H9 (cell line): ENCODE measurements at regions not wholly inside any gene's neighbourhood (a gene's known extent, or its start where the extent isn't known, plus 50 kb on each side); places are given as distances from the start of the nearest gene placed in this dataset.

Source experiments
- DNase-seq: peaks from one replicate; pipeline ENCODE4 v3.0.0-alpha.2; 2017
- H2AFZ ChIP-seq: one replicate; pipeline ENCODE4 v1.6.1; 2013; ENCODE audit warnings: mild to moderate bottlenecking, low read length, control low read depth, moderate library complexity
- H2AK5ac ChIP-seq: 2 replicates; pipeline ENCODE4 v1.6.1; 2013; ENCODE audit warnings: low read length, control low read depth, mixed read lengths; ENCODE audit not compliant: insufficient read length
- H2BK120ac ChIP-seq: one replicate; pipeline ENCODE4 v1.6.1; 2013; ENCODE audit warnings: low read depth, mild to moderate bottlenecking, low read length, control low read depth, inconsistent platforms; ENCODE audit not compliant: poor library complexity, severe bottlenecking
- H2BK12ac ChIP-seq: 2 replicates; pipeline ENCODE4 v1.6.1; 2013; ENCODE audit warnings: low read length, control low read depth, mixed read lengths, low read depth; ENCODE audit not compliant: insufficient read length
- H2BK15ac ChIP-seq: 2 replicates; pipeline ENCODE4 v1.6.1; 2013; ENCODE audit warnings: low read depth, low read length, control low read depth
- H2BK20ac ChIP-seq: one replicate; pipeline ENCODE4 v1.6.1; 2013; ENCODE audit warnings: low read depth, mild to moderate bottlenecking, low read length, control low read depth, inconsistent platforms; ENCODE audit not compliant: poor library complexity, severe bottlenecking
- H2BK5ac ChIP-seq: 2 replicates; pipeline ENCODE4 v1.6.1; 2013; ENCODE audit warnings: low read length, control low read depth, mixed read lengths; ENCODE audit not compliant: insufficient read length
- H3K14ac ChIP-seq: 2 replicates; pipeline ENCODE4 v1.6.1; 2013; ENCODE audit warnings: low read length, control low read depth; ENCODE audit not compliant: insufficient read depth
- H3K18ac ChIP-seq: 2 replicates; pipeline ENCODE4 v1.6.1; 2013; ENCODE audit warnings: low read depth, mild to moderate bottlenecking, mixed read lengths, low read length, control low read depth; ENCODE audit not compliant: insufficient read length
- H3K23ac ChIP-seq: 2 replicates; pipeline ENCODE4 v1.6.1; 2013; ENCODE audit warnings: low read length, control low read depth, mixed read lengths, low read depth; ENCODE audit not compliant: insufficient read length
- H3K23me2 ChIP-seq: 2 replicates; pipeline ENCODE4 v1.6.1; 2013; ENCODE audit warnings: low read depth, mild to moderate bottlenecking, mixed read lengths, low read length, control low read depth; ENCODE audit not compliant: insufficient read length, poor library complexity, severe bottlenecking
- H3K27ac ChIP-seq: 2 replicates; pipeline ENCODE4 v1.5.1; 2013; ENCODE audit warnings: low read length, control low read depth, mixed read lengths, low read depth; ENCODE audit not compliant: insufficient read length
- H3K27me3 ChIP-seq: 2 replicates; pipeline ENCODE4 v1.6.1; 2013; ENCODE audit warnings: low read length, control low read depth, inconsistent platforms; ENCODE audit not compliant: insufficient read depth
- H3K4ac ChIP-seq: 2 replicates; pipeline ENCODE4 v1.6.1; 2013; ENCODE audit warnings: low read depth, mild to moderate bottlenecking, control low read depth, inconsistent platforms, low read length, moderate library complexity
- H3K4me1 ChIP-seq: 2 replicates; pipeline ENCODE4 v1.6.1; 2013; ENCODE audit warnings: low read length, control low read depth, inconsistent platforms; ENCODE audit not compliant: insufficient read depth
- H3K4me2 ChIP-seq: 2 replicates; pipeline ENCODE4 v1.6.1; 2013; ENCODE audit warnings: low read length, control low read depth, mixed read lengths; ENCODE audit not compliant: insufficient read length, insufficient read depth
- H3K56ac ChIP-seq: 2 replicates; pipeline ENCODE4 v1.6.1; 2013; ENCODE audit warnings: low read depth, mild to moderate bottlenecking, mixed read lengths, low read length, control low read depth; ENCODE audit not compliant: insufficient read length
- H3K79me1 ChIP-seq: 2 replicates; pipeline ENCODE4 v1.6.1; 2013; ENCODE audit warnings: low read depth, mild to moderate bottlenecking, moderate library complexity, low read length, control low read depth, inconsistent platforms; ENCODE audit not compliant: insufficient read depth, poor library complexity, severe bottlenecking
- H3K79me2 ChIP-seq: 2 replicates; pipeline ENCODE4 v1.6.1; 2013; ENCODE audit warnings: low read length, control low read depth, inconsistent platforms; ENCODE audit not compliant: insufficient read depth
- H3K9ac ChIP-seq: 2 replicates; pipeline ENCODE4 v1.6.1; 2013; ENCODE audit warnings: low read length, control low read depth, mixed read lengths; ENCODE audit not compliant: insufficient read length; ENCODE audit errors: extremely low read depth
- H3K9me3 ChIP-seq: one replicate; pipeline ENCODE4 v1.6.1; 2013; ENCODE audit warnings: low read depth, low read length, inconsistent platforms; ENCODE audit not compliant: control insufficient read depth
- H3T11ph ChIP-seq: one replicate; pipeline ENCODE4 v1.6.1; 2013; ENCODE audit warnings: mild to moderate bottlenecking, low read length, control low read depth, inconsistent platforms
- H4K20me1 ChIP-seq: one replicate; pipeline ENCODE4 v1.6.1; 2013; ENCODE audit not compliant: control insufficient read depth, insufficient read length, insufficient read depth
- H4K5ac ChIP-seq: 2 replicates; pipeline ENCODE4 v1.6.1; 2013; ENCODE audit warnings: low read depth, mild to moderate bottlenecking, mixed read lengths, low read length, control low read depth; ENCODE audit not compliant: insufficient read length
- H4K8ac ChIP-seq: replicated peaks from 2 replicates; pipeline ENCODE4 v1.6.1; 2013; ENCODE audit warnings: low read length, control low read depth, mixed read lengths, low read depth; ENCODE audit not compliant: insufficient read length
- H4K91ac ChIP-seq: 2 replicates; pipeline ENCODE4 v1.6.1; 2013; ENCODE audit warnings: low read depth, mild to moderate bottlenecking, moderate library complexity, mixed read lengths, low read length, control low read depth; ENCODE audit not compliant: insufficient read length
- H3K27ac Mint-ChIP-seq, 3 experiments: 2 replicates in 2 of 3; 3 replicates in 1 of 3; pipeline ENCODE4 v1.8.0; 2020 to 2021; ENCODE audit warnings: mixed read lengths in 3 of 3, mild to moderate bottlenecking in 1 of 3, moderate library complexity in 1 of 3
- H3K27me3 Mint-ChIP-seq: 2 replicates; pipeline ENCODE4 v1.8.0; 2021; ENCODE audit warnings: low read depth, mild to moderate bottlenecking, moderate library complexity, mixed read lengths
- H3K36me3 Mint-ChIP-seq, 3 experiments: 2 replicates in 2 of 3; 3 replicates in 1 of 3; pipeline ENCODE4 v1.8.0; 2020 to 2021; ENCODE audit warnings: low read depth in 3 of 3, mixed read lengths in 3 of 3; ENCODE audit not compliant: insufficient read depth in 1 of 3
- H3K4me1 Mint-ChIP-seq, 2 experiments: 2 replicates each; pipeline ENCODE4 v1.8.0; 2020; ENCODE audit warnings: mixed read lengths in 2 of 2
- H3K4me3 Mint-ChIP-seq, 2 experiments: 2 replicates in 1 of 2; 3 replicates in 1 of 2; pipeline ENCODE4 v1.8.0; 2020 to 2021; ENCODE audit warnings: mild to moderate bottlenecking in 2 of 2, mixed read lengths in 2 of 2, moderate library complexity in 1 of 2
- H3K9me3 Mint-ChIP-seq, 2 experiments: 2 replicates in 1 of 2; 3 replicates in 1 of 2; pipeline ENCODE4 v1.8.0; 2020; ENCODE audit warnings: mild to moderate bottlenecking in 2 of 2, mixed read lengths in 2 of 2, moderate library complexity in 1 of 2
- CTCF ChIP-seq: fragments of 200-600 bp; sonication (generic); conservative IDR thresholded peaks from 3 replicates; pipeline ENCODE4 v1.8.0; 2021; ENCODE audit warnings: antibody characterized with exemption, mild to moderate bottlenecking
- WGBS: extraction: QIAGEN DNeasy Blood & Tissue Kit; methylation state at CpG from one replicate; pipeline ENCODE4 v1.1.7; 2013; ENCODE audit warnings: missing lambda C conversion rate, low lambda C conversion rate, mixed read lengths; ENCODE audit not compliant: insufficient read length; ENCODE audit errors: extremely low coverage; 5-methylcytosine and 5-hydroxymethylcytosine counted together

DNA sequence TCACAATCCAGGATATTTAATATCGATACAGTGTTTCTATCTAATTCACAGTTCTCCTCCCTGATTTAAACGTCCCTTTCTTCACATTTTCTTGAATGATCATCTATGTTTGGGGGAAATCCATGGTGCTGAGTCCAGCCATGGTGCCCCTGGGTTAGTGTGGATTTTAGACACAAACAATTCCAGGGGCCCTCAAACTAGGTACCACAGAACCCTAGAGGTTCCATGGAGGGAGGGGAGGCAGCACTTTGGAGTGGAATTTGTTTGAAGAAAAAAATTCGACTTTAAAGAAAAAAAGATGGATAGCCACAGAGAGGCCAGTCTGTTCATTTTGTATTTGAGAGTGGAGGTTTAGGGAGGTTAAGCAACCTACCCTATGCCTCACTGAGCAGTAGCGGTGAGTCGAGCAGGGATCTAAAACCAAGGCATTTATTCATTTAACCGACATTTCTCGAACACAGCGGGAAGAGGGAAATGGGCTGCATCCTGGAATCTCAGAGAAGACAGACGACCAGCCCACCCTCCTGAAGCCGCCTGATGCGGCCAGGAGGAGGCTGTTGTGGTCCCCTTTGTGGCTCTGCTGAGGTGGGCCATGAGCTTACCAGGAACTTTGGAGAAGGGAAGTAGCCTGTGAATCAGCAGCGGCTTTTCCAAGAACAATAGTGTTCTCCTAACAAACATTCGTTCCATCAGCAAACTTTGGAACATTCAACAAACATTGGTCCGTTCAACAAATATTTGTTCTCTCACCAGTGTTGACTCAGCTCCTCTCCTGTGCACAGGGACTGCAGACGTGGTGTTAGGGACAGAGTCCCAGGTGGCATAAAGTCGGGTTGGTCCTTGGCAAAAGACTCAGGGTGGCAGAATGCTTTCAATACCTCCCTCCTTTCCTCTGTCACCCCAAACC lies 103.5 kb upstream of the ZBTB40 start:
- no peak overlapping the region for H2AK5ac ChIP-seq
- H3K9me3 ChIP-seq: no peaks in the 10 kb centered on the region
- H2BK20ac ChIP-seq: no peak overlapping the region
- H3K9me3 Mint-ChIP-seq: no peaks in the 10 kb centered on the region
- H2AFZ ChIP-seq: no peak overlapping the region
- no peak overlapping the region for H3K9ac ChIP-seq
- no peak for DNase-seq
- no peak overlapping the region for H3T11ph ChIP-seq
- peaks cover 3% of the 10 kb centered on the region; the same call in 1 of the 2 replicates for H3K4me1 ChIP-seq
- no peak overlapping the region for H3K4ac ChIP-seq
- H3K27me3 ChIP-seq: no peaks in the 10 kb centered on the region
- no peak overlapping the region for H3K23ac ChIP-seq
- H3K79me2 ChIP-seq: no peaks in the 10 kb centered on the region
- H3K4me3 Mint-ChIP-seq: no peak overlapping the region
- no peak overlapping the region for H3K14ac ChIP-seq
- no peak overlapping the region for H2BK120ac ChIP-seq
- WGBS: no CpG with 5 or more reads among the region's 16 CpGs
- no peaks in the 10 kb centered on the region for H4K20me1 ChIP-seq
- H3K18ac ChIP-seq: no peak overlapping the region
- H3K4me1 Mint-ChIP-seq: peaks cover 23 to 39% of the 10 kb centered on the region in 2 experiments
- no peak overlapping the region for H4K91ac ChIP-seq
- peaks cover 21% of the 10 kb centered on the region for H3K27me3 Mint-ChIP-seq
- no peak overlapping the region for H3K27ac ChIP-seq
- H2BK15ac ChIP-seq: no peak overlapping the region
- H3K27ac Mint-ChIP-seq: no peak overlapping the region; a peak in 1 of 7 replicates
- H3K23me2 ChIP-seq: peaks cover 3% of the 10 kb centered on the region
- no peak overlapping the region for H4K8ac ChIP-seq
- no peak for TF ChIP-seq CTCF
- no peaks in the 10 kb centered on the region; a peak in 1 of 7 replicates for H3K36me3 Mint-ChIP-seq
- H3K79me1 ChIP-seq: no peaks in the 10 kb centered on the region
- H3K56ac ChIP-seq: no peak overlapping the region
- H2BK5ac ChIP-seq: no peak overlapping the region
- H2BK12ac ChIP-seq: no peak overlapping the region
- H3K4me2 ChIP-seq: no peak overlapping the region
- H4K5ac ChIP-seq: no peak overlapping the region
